ENCODE measurements at regions not wholly inside any gene's neighbourhood (a gene's known extent, or its start where the extent isn't known, plus 50 kb on each side); places are given as distances from the start of the nearest gene placed in this dataset.

DNA sequence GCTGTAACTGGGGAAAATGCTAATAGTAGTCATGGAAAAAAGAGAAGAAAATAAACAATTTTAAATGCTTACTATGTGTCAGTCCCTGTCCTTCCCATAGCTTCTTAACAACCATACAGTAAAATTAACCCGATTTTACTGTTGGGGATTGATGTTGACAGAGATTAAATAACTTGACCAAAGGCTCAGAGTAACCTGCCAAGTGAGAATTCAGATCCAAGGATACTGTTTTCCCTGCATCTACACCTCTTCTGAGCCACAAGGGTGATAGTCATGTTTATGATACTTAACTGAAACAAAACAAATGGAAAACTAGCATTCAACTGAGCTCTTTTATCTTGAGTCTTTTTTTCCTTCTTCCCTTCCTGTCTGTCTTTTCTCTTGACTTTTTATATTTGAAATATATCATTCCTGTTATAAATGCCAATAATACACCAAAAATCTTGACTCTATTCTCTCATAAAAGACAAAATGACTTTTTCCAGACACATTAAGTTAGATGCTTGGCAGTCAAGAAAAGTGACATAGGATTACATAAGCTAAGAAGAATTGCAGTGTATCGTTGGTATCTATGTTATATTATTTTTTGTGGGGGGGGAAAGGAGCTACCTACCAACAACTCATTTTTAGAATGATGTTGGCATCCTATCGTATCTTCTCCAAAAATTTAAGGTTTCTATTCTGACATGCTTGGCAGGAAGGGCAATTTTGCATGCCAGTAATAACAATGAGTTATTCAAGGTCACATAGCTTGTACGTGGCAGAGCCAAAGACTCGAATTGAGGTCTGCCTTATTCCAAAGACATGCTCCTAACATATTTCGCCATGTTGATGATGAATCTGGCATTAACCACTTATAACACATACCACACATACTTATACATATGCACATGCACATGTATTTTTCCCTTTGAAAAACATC, 306.6 kb upstream of the KCNH8 start:
- peak; percentile 1 for DNase-seq (ENCODE audit: low read depth)
- H3K4me3 ChIP-seq (ENCODE audit: low read depth, low read length), result no peak overlapping the region

GRCh38 chr3:18840535-18841137, 307.7 kb upstream of the KCNH8 start:
- no peak for DNase-seq (ENCODE audit: low read depth)
- no peak overlapping the region for H3K4me3 ChIP-seq (ENCODE audit: low read depth, low read length)

- H3K4me3 ChIP-seq (ENCODE audit: low read depth, low read length), result no peak overlapping the region
- DNase-seq (ENCODE audit: low read depth), result no peak
These were observed 309.6 kb upstream of the KCNH8 start for GRCh38 chr3:18838758-18839157.

DNA sequence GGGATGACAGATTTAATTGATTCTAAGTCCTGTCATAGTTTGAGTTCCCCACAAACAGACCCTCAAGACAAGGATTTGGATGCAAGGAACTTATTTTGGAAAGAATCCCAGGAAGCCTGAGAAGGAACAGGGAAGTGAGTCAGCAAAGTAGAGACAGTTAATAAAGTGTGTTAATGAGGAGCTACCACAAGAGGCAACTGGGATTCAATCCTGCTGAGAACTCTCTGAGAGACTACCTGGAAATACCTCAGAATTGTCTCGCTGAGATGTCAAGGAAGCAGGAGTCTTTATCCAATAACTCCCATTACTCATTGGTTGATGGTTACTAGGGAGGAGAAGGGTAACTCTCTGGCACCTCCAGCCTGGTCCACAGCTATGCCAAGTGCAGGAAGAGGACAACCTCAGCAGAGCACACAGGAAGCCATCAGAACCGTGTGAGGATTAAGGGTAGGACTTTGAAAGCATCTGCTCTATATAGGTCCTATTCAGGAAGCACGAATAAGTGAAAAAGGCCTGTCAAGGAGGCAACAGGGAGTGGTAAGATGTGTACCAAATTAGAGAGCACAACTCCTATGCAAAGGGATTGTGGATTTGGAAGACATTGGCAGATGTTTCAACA, 311.1 kb upstream of the KCNH8 start:
- no peak for DNase-seq (ENCODE audit: low read depth)
- no peak overlapping the region for H3K4me3 ChIP-seq (ENCODE audit: low read depth, low read length)

DNA sequence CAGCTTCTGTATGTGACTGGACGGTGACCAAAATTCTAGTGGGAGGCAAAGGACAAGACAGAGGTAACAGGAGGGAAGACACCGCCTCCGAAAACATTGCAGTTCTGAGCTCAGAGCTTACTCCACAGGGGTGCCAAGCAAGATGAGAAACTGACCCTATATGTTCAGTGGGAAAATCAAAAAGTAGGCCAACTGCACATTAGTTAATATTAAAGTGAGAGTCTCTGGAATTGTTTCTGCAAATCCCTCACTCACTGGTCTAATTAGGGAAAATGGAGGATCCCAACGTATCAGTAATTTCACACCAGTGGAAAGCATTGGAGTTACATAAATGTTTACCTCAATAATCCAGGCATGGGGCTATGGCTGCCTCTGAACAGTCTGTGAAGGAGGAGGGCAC, 313.3 kb upstream of the KCNH8 start:
- no peak overlapping the region for H3K4me3 ChIP-seq (ENCODE audit: low read depth, low read length)
- DNase-seq (ENCODE audit: low read depth), result no peak

DNA sequence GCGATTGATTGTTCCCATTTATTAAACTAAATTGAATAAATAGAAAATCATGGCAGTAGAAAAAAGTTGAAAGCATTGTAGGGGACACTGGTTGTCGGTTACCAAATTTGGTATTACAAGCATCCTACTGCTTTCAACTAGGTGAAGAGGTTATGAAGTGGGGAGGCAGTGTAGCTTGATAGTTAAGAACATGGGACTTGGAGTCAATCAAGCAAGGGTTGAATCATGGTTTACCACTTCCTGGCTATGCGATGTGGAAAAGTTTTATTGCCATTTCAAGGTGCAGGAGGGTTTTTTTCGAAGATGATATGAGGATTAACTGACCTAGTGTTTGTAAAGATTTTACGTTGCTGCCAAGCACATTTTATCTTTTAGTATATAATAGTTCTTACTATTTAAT, 318.2 kb upstream of the KCNH8 start:
- H3K4me3 ChIP-seq (ENCODE audit: low read depth, low read length), result no peak overlapping the region
- no peak for DNase-seq (ENCODE audit: low read depth)

GRCh38 chr3:18828637-18829036, 319.7 kb upstream of the KCNH8 start:
- DNase-seq (ENCODE audit: low read depth), result no peak
- H3K4me3 ChIP-seq (ENCODE audit: low read depth, low read length), result no peak overlapping the region

- DNase-seq (ENCODE audit: low read depth), result no peak
- no peak overlapping the region for H3K4me3 ChIP-seq (ENCODE audit: low read depth, low read length)
These were observed 320.6 kb upstream of the KCNH8 start for GRCh38 chr3:18827664-18828063.

DNA sequence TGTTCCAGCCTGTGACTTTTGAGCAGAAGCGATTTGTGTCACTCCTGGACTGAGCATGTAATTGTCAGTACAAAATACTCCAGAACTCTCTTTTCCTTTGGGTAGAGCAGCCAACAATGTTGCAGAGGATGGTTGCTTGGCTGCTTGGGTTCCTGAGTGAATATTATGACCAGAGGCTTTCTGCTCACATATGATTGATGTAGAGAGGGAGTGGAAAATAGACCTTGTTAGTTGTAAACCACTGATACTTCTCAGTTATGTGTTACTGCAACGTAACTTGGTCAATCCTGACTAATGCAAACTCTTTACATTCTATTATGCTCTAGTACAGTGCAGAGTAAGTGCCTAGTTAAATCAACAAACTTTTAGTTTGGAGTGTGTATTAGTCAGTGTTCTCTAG, 322.6 kb upstream of the KCNH8 start:
- no peak for DNase-seq (ENCODE audit: low read depth)
- no peak overlapping the region for H3K4me3 ChIP-seq (ENCODE audit: low read depth, low read length)

DNA sequence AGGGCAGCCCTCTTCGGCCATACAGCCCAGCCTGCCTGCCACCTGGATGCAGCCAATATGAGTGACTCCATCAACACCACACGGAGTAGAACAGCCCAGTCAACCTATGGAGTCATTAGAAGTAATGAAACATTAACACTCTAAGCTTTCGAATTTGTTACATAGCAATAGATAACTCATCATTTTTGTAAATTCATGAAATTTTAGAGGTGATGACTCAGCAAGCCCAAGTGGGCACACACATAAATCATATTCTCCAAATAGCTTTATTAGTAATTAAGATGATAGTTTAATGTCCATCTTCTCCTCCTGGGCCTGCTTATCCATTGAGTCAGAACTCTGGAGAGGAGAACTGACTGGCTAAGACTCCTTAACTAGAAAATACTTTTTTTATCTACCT, 335.0 kb upstream of the KCNH8 start:
- DNase-seq (ENCODE audit: low read depth), result no peak
- H3K4me3 ChIP-seq (ENCODE audit: low read depth, low read length), result no peak overlapping the region

GRCh38 chr3:18812316-18812715, 336.0 kb upstream of the KCNH8 start:
- peak; percentile 41 for DNase-seq (ENCODE audit: low read depth)
- no peak overlapping the region for H3K4me3 ChIP-seq (ENCODE audit: low read depth, low read length)

GRCh38 chr3:18810306-18810661, 338.0 kb upstream of the KCNH8 start:
- DNase-seq (ENCODE audit: low read depth), result no peak
- H3K4me3 ChIP-seq (ENCODE audit: low read depth, low read length), result no peak overlapping the region

- DNase-seq (ENCODE audit: low read depth), result no peak
- no peak overlapping the region for H3K4me3 ChIP-seq (ENCODE audit: low read depth, low read length)
These were observed 338.5 kb upstream of the KCNH8 start for GRCh38 chr3:18809640-18810305.

- no peak overlapping the region for H3K4me3 ChIP-seq (ENCODE audit: low read depth, low read length)
- peak; percentile 5 for DNase-seq (ENCODE audit: low read depth)
These were observed 339.9 kb upstream of the KCNH8 start for GRCh38 chr3:18808429-18808828.

DNA sequence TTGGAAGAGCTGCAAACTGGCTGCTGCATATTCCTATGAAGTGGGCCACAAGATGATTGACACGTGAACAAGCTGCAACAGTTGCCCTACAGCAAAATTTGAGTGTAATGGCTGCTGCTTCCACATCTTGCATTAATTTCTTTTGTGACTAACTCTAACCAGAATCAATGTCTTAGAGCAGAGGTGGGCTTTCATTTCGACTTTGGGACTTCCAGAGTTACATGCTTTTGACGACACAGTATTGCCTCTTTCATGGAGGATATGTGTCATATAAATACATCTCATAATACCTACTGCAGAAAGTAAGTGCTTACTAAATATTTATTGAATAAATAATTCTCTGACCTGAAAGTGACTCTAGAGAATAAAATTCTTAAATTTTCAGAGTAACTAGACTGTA, 340.7 kb upstream of the KCNH8 start:
- H3K4me3 ChIP-seq (ENCODE audit: low read depth, low read length), result no peak overlapping the region
- DNase-seq (ENCODE audit: low read depth), result no peak

DNA sequence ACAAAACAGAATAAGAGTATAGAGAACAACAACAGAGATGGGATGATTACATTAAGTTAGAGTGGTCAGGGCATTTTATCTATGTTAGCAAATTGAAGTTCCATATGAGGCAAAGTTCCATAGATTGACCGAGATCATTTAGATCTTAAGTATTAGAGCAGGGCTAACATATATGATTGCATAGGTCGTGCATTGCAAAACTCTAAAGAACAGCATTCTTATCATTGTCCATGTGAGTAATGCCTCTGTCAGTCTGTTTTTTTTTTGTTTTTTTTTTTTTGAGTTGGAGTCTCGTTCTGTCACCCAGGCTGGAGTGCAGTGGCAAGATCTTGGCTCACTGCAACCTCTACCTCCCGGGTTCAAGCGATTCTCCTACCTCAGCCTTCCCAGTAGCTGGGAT, 341.7 kb upstream of the KCNH8 start:
- DNase-seq (ENCODE audit: low read depth), result no peak

DNA sequence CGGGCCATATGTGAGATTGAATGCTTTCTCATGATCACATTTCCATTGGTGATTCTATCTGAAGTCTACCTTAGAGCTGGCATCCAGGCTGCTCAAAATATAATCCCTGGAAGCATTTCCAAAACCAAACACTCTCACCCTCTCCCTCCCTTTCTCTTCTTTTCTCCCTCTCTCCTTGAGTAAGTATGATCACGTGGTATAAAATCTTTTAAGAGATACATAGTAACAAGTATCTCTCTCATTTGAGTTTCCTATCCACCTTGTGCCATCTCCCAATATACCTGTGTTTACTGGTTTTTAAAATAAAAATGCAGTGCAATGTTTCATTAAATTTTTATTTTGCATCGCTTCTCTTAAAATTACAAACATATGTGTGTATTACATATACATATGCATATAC, 350.9 kb upstream of the KCNH8 start:
- no peak overlapping the region for H3K4me3 ChIP-seq (ENCODE audit: low read depth, low read length)
- DNase-seq (ENCODE audit: low read depth), result no peak

More for the DNA sequence above, 341.7 kb upstream of the KCNH8 start:
- no peak overlapping the region for H3K4me3 ChIP-seq (ENCODE audit: low read depth, low read length)

GRCh38 chr3:18795078-18795477, 353.2 kb upstream of the KCNH8 start:
- no peak for DNase-seq (ENCODE audit: low read depth)

GRCh38 chr3:18791752-18792151, 356.6 kb upstream of the KCNH8 start:
- H3K4me3 ChIP-seq (ENCODE audit: low read depth, low read length), result no peak overlapping the region

More at GRCh38 chr3:18795078-18795477, 353.2 kb upstream of the KCNH8 start:
- no peak overlapping the region for H3K4me3 ChIP-seq (ENCODE audit: low read depth, low read length)

GRCh38 chr3:18791182-18791581, 357.1 kb upstream of the KCNH8 start:
- no peak for DNase-seq (ENCODE audit: low read depth)
- H3K4me3 ChIP-seq (ENCODE audit: low read depth, low read length), result no peak overlapping the region

More at GRCh38 chr3:18791752-18792151, 356.6 kb upstream of the KCNH8 start:
- DNase-seq (ENCODE audit: low read depth), result no peak

All from skeletal muscle cell (primary cell).